ENCODE measurements at regions not wholly inside any gene's neighbourhood (a gene's known extent, or its start where the extent isn't known, plus 50 kb on each side); places are given as distances from the start of the nearest gene placed in this dataset.

- H3K27ac Mint-ChIP-seq: peak overlapping the region; percentile 72
- no peak overlapping the region for H3K4me3 Mint-ChIP-seq
- no peak for TF ChIP-seq CTCF (conservative IDR thresholded peaks at IDR 0.05)
- H3K36me3 Mint-ChIP-seq: no peaks in the 10 kb centered on the region
- H3K9me3 Mint-ChIP-seq: no peaks in the 10 kb centered on the region
- no peak for DNase-seq (ENCODE audit: extremely low spot score, unreplicated experiment)
- H3K27me3 Mint-ChIP-seq: no peaks in the 10 kb centered on the region
- peaks cover 38% of the 10 kb centered on the region for H3K4me1 Mint-ChIP-seq (ENCODE audit: unreplicated experiment)
Observed at GRCh38 chr17:77396610-77397009, 255.8 kb downstream of the SEC14L1 start.

- no peak for DNase-seq (ENCODE audit: extremely low spot score, unreplicated experiment)
- Mint-ChIP-seq H3K36me3 (peaks cover 4% of the 10 kb centered on the region), H3K4me1 (ENCODE audit: unreplicated experiment) (peaks cover 31% of the 10 kb centered on the region), H3K9me3 (no peaks in the 10 kb centered on the region), H3K4me3 (no peak overlapping the region), H3K27me3 (no peaks in the 10 kb centered on the region), H3K27ac (no peak overlapping the region)
- TF ChIP-seq CTCF (conservative IDR thresholded peaks at IDR 0.05): no peak
Observed at GRCh38 chr17:77398274-77398673, 257.5 kb downstream of the SEC14L1 start.

- no peak overlapping the region for H3K4me3 Mint-ChIP-seq
Observed at GRCh38 chr17:77399319-77399957, 258.7 kb downstream of the SEC14L1 start.

GRCh38 chr17:77400445-77400870, 259.7 kb downstream of the SEC14L1 start:
- Mint-ChIP-seq H3K36me3 (peaks cover 4% of the 10 kb centered on the region), H3K4me3 (no peak overlapping the region), H3K9me3 (no peaks in the 10 kb centered on the region), H3K27ac (peak overlapping the region; percentile 26), H3K27me3 (no peaks in the 10 kb centered on the region), H3K4me1 (ENCODE audit: unreplicated experiment) (peaks cover 20% of the 10 kb centered on the region)
- peak; percentile 52 for TF ChIP-seq CTCF (conservative IDR thresholded peaks at IDR 0.05)
- DNase-seq (ENCODE audit: extremely low spot score, unreplicated experiment): no peak

More at GRCh38 chr17:77399319-77399957, 258.7 kb downstream of the SEC14L1 start:
- Mint-ChIP-seq H3K9me3 (no peaks in the 10 kb centered on the region), H3K4me1 (ENCODE audit: unreplicated experiment) (peaks cover 24% of the 10 kb centered on the region), H3K27ac (no peak overlapping the region), H3K27me3 (no peaks in the 10 kb centered on the region), H3K36me3 (peaks cover 4% of the 10 kb centered on the region)
- DNase-seq (ENCODE audit: extremely low spot score, unreplicated experiment): no peak
- TF ChIP-seq CTCF (conservative IDR thresholded peaks at IDR 0.05): no peak

GRCh38 chr17:77402159-77402731, 261.5 kb downstream of the SEC14L1 start:
- no peaks in the 10 kb centered on the region for H3K9me3 Mint-ChIP-seq
- H3K36me3 Mint-ChIP-seq: peaks cover 8% of the 10 kb centered on the region
- no peak for TF ChIP-seq CTCF (conservative IDR thresholded peaks at IDR 0.05)
- no peak for DNase-seq (ENCODE audit: extremely low spot score, unreplicated experiment)
- H3K27ac Mint-ChIP-seq: no peak overlapping the region
- H3K4me1 Mint-ChIP-seq (ENCODE audit: unreplicated experiment): peaks cover 21% of the 10 kb centered on the region
- H3K27me3 Mint-ChIP-seq: no peaks in the 10 kb centered on the region
- no peak overlapping the region for H3K4me3 Mint-ChIP-seq
